DND-41 (cell line): ENCODE measurements at regions not wholly inside any gene's neighbourhood (a gene's known extent, or its start where the extent isn't known, plus 50 kb on each side); places are given as distances from the start of the nearest gene placed in this dataset.
"Not testable (repeated sequence)": the region's sequence is repeated elsewhere in the genome, so short reads cannot be mapped to it uniquely, and the experiment has no call there.

ENCODE experiments used
- ATAC-seq: fragments of 200-7000 bp; cut with Tn5 transposase; 3 replicates; pipeline ENCODE4 v1.9.1; 2021; ENCODE audit warnings: low read depth; ENCODE audit not compliant: insufficient read depth
- DNase-seq: peaks from one replicate; pipeline ENCODE4 v3.0.0-alpha.2; 2020
- H2AFZ ChIP-seq: 2 replicates; pipeline ENCODE4 v1.6.0; 2012; ENCODE audit warnings: low read depth, low read length
- H3K27ac ChIP-seq: 2 replicates; pipeline ENCODE4 v1.5.1; 2012; ENCODE audit warnings: low read length, inconsistent platforms
- H3K27me3 ChIP-seq: fragments of 200-600 bp; sonication (generic); 2 replicates; pipeline ENCODE4 v1.6.0; 2012; ENCODE audit warnings: low read length, mild to moderate bottlenecking, inconsistent platforms; ENCODE audit not compliant: insufficient read depth, poor library complexity
- H3K36me3 ChIP-seq: 2 replicates; pipeline ENCODE4 v1.5.1; 2012; ENCODE audit warnings: low read length, inconsistent platforms; ENCODE audit not compliant: insufficient read depth
- H3K4me1 ChIP-seq: 2 replicates; pipeline ENCODE4 v1.5.1; 2012; ENCODE audit warnings: mild to moderate bottlenecking, low read length; ENCODE audit not compliant: insufficient read depth
- H3K4me2 ChIP-seq: 2 replicates; pipeline ENCODE4 v1.6.0; 2012; ENCODE audit warnings: mild to moderate bottlenecking, moderate library complexity, low read length, inconsistent platforms; ENCODE audit not compliant: insufficient read depth
- H3K4me3 ChIP-seq, 2 experiments: fragments of 200-600 bp in 1 of 2; shearing (Covaris generic) in 1 of 2; 2 replicates each; pipeline ENCODE4 v1.5.1; 2012 to 2016; ENCODE audit warnings: inconsistent platforms in 2 of 2, low read length in 2 of 2, mild to moderate bottlenecking in 2 of 2, low read depth in 1 of 2, moderate library complexity in 1 of 2
- H3K79me2 ChIP-seq: 2 replicates; pipeline ENCODE4 v1.6.0; 2012; ENCODE audit warnings: low read length, inconsistent platforms; ENCODE audit not compliant: insufficient read depth
- H3K9ac ChIP-seq: 2 replicates; pipeline ENCODE4 v1.6.0; 2012; ENCODE audit warnings: low read depth, mild to moderate bottlenecking, inconsistent platforms, low read length, moderate library complexity
- H3K9me3 ChIP-seq: 2 replicates; pipeline ENCODE4 v1.5.1; 2012; ENCODE audit warnings: low read length, moderate library complexity, mild to moderate bottlenecking, inconsistent platforms; ENCODE audit not compliant: insufficient read depth, severe bottlenecking
- H4K20me1 ChIP-seq: 2 replicates; pipeline ENCODE4 v1.6.0; 2012; ENCODE audit warnings: low read length; ENCODE audit not compliant: insufficient read depth
- EZH2 ChIP-seq: IDR thresholded peaks from 3 replicates; pipeline ENCODE4 v1.6.1; 2012; ENCODE audit warnings: borderline replicate concordance, low read depth, mild to moderate bottlenecking, moderate library complexity, low read length, inconsistent platforms; ENCODE audit not compliant: severe bottlenecking
- TF ChIP-seq, protein P1 (sequence below): IDR thresholded peaks from 2 replicates; pipeline ENCODE4 v1.5.1; 2012; ENCODE audit warnings: borderline replicate concordance, low read length, moderate library complexity, mild to moderate bottlenecking; ENCODE audit not compliant: poor library complexity, severe bottlenecking; ENCODE audit errors: extremely low read depth

DNA sequence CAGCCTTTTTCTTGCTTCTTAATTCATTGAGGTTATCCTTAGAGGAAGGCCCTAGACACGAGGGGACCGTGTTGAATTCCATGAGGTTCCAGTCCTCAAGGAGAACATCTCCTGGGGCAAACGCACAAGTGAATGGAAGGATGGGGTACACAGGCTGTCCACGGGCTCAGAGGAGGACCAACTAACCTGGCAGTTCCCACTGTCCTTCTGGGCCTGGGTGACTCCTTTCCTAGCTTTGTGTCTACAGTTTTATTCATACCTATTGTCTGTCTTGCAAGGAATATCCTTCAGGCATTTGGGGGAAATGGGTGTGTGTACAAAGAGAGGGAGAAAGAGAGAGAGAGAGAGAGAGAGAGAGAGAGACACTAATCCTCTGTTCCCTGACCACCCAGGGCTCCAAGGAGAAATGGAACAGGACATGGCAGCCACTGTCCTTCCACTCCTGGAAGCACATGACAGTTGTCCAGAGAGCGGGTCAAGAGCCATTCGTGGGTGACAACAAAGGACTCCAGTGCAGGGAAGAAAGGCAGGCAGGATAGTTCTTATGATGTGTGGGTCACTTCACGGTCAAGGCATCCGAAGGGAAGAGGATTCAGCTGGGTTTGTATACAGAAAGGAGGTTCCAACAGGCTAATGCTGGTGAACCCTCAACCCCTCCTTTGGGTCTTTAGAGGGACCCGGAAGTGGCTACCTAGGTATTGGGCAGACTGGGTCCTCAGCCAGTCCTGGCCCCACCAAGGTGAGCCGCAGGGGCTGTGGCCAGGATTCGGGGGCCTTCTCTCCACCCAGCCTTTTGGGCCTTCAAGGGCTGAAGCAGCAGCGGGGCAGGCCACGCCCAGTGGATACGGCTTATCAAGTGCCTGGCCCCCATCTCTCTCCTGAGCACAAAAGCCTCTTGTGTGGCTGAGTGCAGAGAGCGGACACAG lies 150.6 kb downstream of the MYCN start:
- no peaks in the 10 kb centered on the region for H4K20me1 ChIP-seq
- no peaks in the 10 kb centered on the region for H3K4me1 ChIP-seq
- no peak for TF ChIP-seq EZH2
- TF ChIP-seq, protein P1, sequence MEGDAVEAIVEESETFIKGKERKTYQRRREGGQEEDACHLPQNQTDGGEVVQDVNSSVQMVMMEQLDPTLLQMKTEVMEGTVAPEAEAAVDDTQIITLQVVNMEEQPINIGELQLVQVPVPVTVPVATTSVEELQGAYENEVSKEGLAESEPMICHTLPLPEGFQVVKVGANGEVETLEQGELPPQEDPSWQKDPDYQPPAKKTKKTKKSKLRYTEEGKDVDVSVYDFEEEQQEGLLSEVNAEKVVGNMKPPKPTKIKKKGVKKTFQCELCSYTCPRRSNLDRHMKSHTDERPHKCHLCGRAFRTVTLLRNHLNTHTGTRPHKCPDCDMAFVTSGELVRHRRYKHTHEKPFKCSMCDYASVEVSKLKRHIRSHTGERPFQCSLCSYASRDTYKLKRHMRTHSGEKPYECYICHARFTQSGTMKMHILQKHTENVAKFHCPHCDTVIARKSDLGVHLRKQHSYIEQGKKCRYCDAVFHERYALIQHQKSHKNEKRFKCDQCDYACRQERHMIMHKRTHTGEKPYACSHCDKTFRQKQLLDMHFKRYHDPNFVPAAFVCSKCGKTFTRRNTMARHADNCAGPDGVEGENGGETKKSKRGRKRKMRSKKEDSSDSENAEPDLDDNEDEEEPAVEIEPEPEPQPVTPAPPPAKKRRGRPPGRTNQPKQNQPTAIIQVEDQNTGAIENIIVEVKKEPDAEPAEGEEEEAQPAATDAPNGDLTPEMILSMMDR: no peak

DNA sequence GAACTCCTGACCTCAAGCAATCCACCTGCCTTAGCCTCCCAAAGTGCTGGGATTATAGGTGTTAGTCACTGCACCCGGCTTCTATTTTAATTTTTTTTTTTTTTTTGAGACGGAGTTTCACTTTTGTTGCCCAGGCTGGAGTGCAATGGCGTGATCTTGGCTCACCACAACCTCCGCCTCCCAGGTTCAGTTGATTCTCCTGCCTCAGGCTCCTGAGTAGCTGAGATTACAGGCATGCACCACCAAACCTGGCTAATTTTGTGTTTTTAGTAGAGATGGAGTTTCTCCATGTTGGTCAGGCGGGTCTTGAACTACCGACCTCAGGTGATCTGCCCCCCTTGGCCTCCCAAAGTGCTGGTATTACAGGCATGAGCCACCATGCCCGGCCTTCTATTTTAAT lies 149.1 kb downstream of the MYCN start:
- not testable (repeated sequence) for H3K9me3 ChIP-seq, DNase-seq, H3K4me2 ChIP-seq, H3K27ac ChIP-seq, H4K20me1 ChIP-seq, H3K4me3 ChIP-seq, H3K36me3 ChIP-seq, H3K79me2 ChIP-seq, H3K4me1 ChIP-seq, ATAC-seq, H3K27me3 ChIP-seq, H3K9ac ChIP-seq, H2AFZ ChIP-seq

More for the DNA sequence above, 150.6 kb downstream of the MYCN start:
- Histone ChIP-seq H3K9ac (no peak overlapping the region), H3K27me3 (no peaks in the 10 kb centered on the region), H3K27ac (no peak overlapping the region), H3K4me3 (no peak overlapping the region), H3K79me2 (no peaks in the 10 kb centered on the region), H3K9me3 (no peaks in the 10 kb centered on the region), H3K36me3 (no peaks in the 10 kb centered on the region), H3K4me2 (no peak overlapping the region), H2AFZ (no peak overlapping the region)
- ATAC-seq: no peak
- DNase-seq: no peak

DNA sequence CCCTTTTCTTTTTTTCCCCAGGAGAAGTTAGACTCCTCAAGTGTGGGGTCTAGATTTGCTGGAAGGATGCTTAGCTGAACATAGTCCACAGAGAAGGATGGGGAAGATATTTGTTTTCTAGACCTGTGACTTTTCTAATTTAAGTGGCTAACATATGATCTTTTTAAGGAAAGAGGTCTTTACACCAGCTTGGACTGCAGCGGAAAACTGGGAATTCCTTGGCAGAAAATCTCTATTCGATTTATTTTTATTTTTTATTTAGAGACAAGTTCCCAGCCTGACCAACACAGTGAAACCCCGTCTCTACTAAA lies 148.4 kb downstream of the MYCN start:
- no peaks in the 10 kb centered on the region for H3K79me2 ChIP-seq
- no peak for ATAC-seq

More for the DNA sequence above, 148.4 kb downstream of the MYCN start:
- Histone ChIP-seq H3K9me3 (no peaks in the 10 kb centered on the region), H2AFZ (no peak overlapping the region), H3K9ac (no peak overlapping the region), H3K4me3 (no peak overlapping the region), H3K27ac (no peak overlapping the region), H3K4me1 (no peaks in the 10 kb centered on the region), H3K36me3 (no peaks in the 10 kb centered on the region), H3K27me3 (no peaks in the 10 kb centered on the region), H3K4me2 (no peak overlapping the region), H4K20me1 (no peaks in the 10 kb centered on the region)
- no peak for DNase-seq
- TF ChIP-seq, protein P1: no peak
- no peak for TF ChIP-seq EZH2
